ENCODE measurements at regions not wholly inside any gene's neighbourhood (a gene's known extent, or its start where the extent isn't known, plus 50 kb on each side); places are given as distances from the start of the nearest gene placed in this dataset.

DNA sequence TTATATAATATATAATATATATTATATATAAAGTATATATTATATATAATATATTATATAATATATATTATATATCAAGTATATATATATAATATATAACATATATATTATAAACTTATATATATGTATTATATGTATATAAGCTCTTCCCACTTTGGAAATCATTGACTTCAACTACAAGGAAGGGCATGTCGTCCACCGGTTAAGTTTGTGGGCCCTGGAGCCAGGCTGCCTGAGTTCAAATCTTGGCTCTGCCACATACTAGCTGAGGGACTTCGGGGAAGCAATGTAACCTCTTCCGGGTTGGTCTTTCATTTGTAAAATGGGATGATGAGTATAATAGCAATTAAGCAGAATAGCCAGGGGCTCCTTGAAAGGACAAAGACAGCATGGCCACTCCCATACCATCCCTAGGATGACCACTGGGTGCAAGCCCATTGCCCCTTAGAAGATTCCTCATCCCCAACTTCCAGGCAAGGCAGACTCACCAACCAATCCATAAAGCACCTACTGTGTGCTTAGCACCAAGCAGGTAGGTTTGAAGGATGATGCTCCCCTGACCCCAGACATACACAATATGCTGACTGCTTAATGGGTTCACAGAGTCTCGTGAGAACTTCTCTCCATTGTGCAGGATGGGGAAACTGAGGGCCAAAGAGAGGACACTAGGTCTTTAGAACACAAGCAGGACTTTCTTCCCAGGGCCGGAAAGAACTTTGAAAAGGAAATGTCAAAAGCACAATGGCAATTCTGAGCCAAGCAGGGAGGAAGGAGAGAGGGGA is 163.2 kb downstream of the MRPL14 start:
- ATAC-seq (ENCODE audit: insufficient number of reproducible peaks, low FRiP score, low read depth) (no peak), DNase-seq (ENCODE audit: low spot score) (no peak)
- no peaks in the 10 kb centered on the region for H3K4me1 ChIP-seq (ENCODE audit: control insufficient read depth in 1 of 2, low read depth in 2 of 2)
- no peaks in the 10 kb centered on the region for H3K9me3 ChIP-seq
- H3K4me3 ChIP-seq: no peak overlapping the region
- no peak overlapping the region for H3K27ac ChIP-seq
- no peaks in the 10 kb centered on the region for H3K27me3 ChIP-seq (replicated peaks; ENCODE audit: insufficient read depth)
- TF ChIP-seq, protein P1, sequence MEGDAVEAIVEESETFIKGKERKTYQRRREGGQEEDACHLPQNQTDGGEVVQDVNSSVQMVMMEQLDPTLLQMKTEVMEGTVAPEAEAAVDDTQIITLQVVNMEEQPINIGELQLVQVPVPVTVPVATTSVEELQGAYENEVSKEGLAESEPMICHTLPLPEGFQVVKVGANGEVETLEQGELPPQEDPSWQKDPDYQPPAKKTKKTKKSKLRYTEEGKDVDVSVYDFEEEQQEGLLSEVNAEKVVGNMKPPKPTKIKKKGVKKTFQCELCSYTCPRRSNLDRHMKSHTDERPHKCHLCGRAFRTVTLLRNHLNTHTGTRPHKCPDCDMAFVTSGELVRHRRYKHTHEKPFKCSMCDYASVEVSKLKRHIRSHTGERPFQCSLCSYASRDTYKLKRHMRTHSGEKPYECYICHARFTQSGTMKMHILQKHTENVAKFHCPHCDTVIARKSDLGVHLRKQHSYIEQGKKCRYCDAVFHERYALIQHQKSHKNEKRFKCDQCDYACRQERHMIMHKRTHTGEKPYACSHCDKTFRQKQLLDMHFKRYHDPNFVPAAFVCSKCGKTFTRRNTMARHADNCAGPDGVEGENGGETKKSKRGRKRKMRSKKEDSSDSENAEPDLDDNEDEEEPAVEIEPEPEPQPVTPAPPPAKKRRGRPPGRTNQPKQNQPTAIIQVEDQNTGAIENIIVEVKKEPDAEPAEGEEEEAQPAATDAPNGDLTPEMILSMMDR (IDR thresholded peaks at IDR 0.05): no peak
- no peaks in the 10 kb centered on the region for H3K36me3 ChIP-seq

DNA sequence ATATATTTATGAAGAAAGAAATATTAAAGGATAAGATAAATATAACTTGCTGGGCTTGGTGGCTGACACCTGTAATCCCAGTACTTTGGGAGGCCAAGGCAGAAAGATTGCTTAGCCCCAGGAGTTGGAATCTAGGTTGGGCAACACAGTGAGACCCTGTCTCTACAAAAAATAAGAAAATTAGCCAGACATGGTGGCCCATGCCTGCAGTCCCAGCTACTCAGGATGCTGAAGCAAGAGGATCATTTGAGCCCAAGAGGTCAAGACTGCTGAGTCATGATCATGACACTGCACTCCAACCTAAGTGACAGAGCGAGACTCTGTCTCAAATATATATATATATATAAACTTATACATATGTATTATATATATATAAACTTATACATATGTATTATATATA is 164.0 kb downstream of the MRPL14 start:
- H3K9me3 ChIP-seq: no peaks in the 10 kb centered on the region
- DNase-seq (ENCODE audit: low spot score) (no peak), ATAC-seq (ENCODE audit: insufficient number of reproducible peaks, low FRiP score, low read depth) (no peak)
- no peaks in the 10 kb centered on the region for H3K4me1 ChIP-seq (ENCODE audit: control insufficient read depth in 1 of 2, low read depth in 2 of 2)
- TF ChIP-seq, protein P1 (IDR thresholded peaks at IDR 0.05): no peak
- no peak overlapping the region for H3K27ac ChIP-seq
- H3K36me3 ChIP-seq: no peaks in the 10 kb centered on the region
- no peak overlapping the region for H3K4me3 ChIP-seq
- H3K27me3 ChIP-seq (replicated peaks; ENCODE audit: insufficient read depth): no peaks in the 10 kb centered on the region

DNA sequence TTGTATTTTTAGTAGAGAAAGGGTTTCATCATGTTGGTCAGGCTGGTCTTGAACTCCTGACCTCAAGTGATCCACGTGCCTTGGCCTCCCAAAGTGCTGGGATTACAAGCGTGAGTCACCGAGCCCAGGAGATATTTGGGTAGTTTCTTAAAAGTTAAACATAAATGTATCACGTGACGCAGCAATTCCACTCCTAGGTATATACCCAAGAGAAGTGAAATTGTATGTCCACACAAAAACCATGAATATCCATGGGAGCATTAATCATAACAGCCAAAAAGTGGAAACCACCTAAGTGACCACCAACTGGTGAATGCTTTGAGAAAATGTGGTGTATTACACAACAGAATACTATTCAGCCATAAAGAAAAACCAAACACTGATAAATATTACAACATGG is 164.8 kb downstream of the MRPL14 start:
- TF ChIP-seq, protein P1 (IDR thresholded peaks at IDR 0.05): no peak

DNA sequence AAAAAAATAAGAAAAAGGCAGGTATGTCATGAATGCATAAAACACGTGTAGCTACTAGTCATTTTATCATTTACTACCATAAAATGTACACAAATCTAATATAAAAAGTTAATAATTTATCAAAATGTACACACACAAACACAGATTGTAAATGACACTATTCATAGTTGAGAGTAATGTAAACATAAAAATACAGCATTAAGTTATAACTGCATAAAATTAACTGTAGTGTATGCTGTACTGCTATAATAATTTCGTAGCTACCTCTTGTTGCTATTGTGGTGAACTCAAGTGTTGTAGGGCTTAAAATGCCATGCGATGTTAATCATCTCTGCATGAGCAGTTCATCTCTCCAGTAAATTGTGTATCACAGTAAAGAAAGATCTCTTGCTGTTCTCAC is 170.0 kb downstream of the MRPL14 start:
- H3K4me1 ChIP-seq (ENCODE audit: control insufficient read depth in 1 of 2, low read depth in 2 of 2): no peaks in the 10 kb centered on the region
- H3K9me3 ChIP-seq: no peaks in the 10 kb centered on the region
- H3K27me3 ChIP-seq (replicated peaks; ENCODE audit: insufficient read depth): no peaks in the 10 kb centered on the region
- ATAC-seq (ENCODE audit: insufficient number of reproducible peaks, low FRiP score, low read depth): no peak
- TF ChIP-seq, protein P1 (IDR thresholded peaks at IDR 0.05): no peak
- no peak for DNase-seq (ENCODE audit: low spot score)
- H3K36me3 ChIP-seq: no peaks in the 10 kb centered on the region
- no peak overlapping the region for H3K4me3 ChIP-seq
- no peak overlapping the region for H3K27ac ChIP-seq

More for the DNA sequence above, 164.8 kb downstream of the MRPL14 start:
- DNase-seq (ENCODE audit: low spot score) (no peak), ATAC-seq (ENCODE audit: insufficient number of reproducible peaks, low FRiP score, low read depth) (no peak)
- no peak overlapping the region for H3K27ac ChIP-seq
- H3K4me1 ChIP-seq (ENCODE audit: control insufficient read depth in 1 of 2, low read depth in 2 of 2): no peaks in the 10 kb centered on the region
- no peaks in the 10 kb centered on the region for H3K9me3 ChIP-seq
- no peaks in the 10 kb centered on the region for H3K36me3 ChIP-seq
- H3K4me3 ChIP-seq: no peak overlapping the region
- no peaks in the 10 kb centered on the region for H3K27me3 ChIP-seq (replicated peaks; ENCODE audit: insufficient read depth)

DNA sequence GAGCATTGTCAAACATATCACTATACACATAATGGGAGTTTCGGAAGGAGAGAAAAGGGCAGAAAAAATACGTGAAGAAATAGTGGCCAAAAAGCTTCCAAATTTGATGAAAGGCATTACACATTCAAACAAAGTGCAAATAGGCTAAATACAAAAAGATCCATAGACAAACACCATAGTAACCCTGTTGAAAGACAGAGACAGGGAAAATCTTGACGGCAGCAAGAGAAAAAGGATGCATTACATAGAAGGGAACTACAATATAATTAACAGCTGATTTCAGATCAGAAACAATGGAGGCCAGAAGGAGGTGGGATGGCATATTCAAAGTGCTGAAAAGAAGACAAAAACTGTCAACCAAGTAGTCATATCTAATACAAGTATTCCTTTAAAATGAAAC is 170.8 kb downstream of the MRPL14 start:
- H3K4me1 ChIP-seq (ENCODE audit: control insufficient read depth in 1 of 2, low read depth in 2 of 2): no peaks in the 10 kb centered on the region
- TF ChIP-seq, protein P1 (IDR thresholded peaks at IDR 0.05): no peak
- DNase-seq (ENCODE audit: low spot score) (no peak), ATAC-seq (ENCODE audit: insufficient number of reproducible peaks, low FRiP score, low read depth) (no peak)
- H3K4me3 ChIP-seq: no peak overlapping the region
- H3K36me3 ChIP-seq: no peaks in the 10 kb centered on the region
- H3K27me3 ChIP-seq (replicated peaks; ENCODE audit: insufficient read depth): no peaks in the 10 kb centered on the region
- H3K9me3 ChIP-seq: no peaks in the 10 kb centered on the region
- no peak overlapping the region for H3K27ac ChIP-seq
